HG03469 (cell line): ENCODE measurements at regions not wholly inside any gene's neighbourhood (a gene's known extent, or its start where the extent isn't known, plus 50 kb on each side); places are given as distances from the start of the nearest gene placed in this dataset.
A peak's percentile ranks its signal among the peaks of the same experiment; 100 is the strongest.

Experiments used
- ATAC-seq: cut with Tn5 transposase; IDR thresholded peaks from one replicate; pipeline ENCODE4 v1.9.1; 2021; ENCODE audit warnings: mild to moderate bottlenecking, moderate library complexity, moderate number of reproducible peaks; ENCODE audit not compliant: unreplicated experiment

DNA sequence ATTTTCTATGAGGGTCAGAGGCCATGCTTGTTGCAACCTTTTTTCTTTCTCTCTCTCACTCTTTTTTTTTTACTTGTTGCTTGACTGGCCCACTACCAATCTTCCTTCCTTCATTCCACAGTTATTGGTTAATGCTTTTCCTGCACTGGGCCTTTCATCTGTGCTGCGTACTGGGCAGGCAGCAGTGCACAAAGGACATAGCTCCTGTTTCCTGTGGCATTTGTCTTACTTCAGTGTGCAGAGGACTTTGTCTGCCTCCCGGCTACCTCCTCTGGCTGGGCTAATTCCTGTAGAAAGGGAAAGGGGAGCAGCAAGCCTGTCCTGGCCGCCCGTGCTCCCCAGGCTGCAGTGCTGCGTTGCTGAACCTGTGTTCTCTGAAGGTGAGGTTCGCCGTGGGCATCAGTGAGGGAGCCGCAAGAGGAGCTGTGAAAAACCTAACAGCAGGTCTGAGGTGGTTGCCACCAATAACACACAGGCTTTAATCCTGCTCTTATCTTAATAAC is 93.7 kb upstream of the RGMA start:
- ATAC-seq, result no peak

GRCh38 chr15:93180656-93181055 is 91.6 kb upstream of the RGMA start:
- no peak for ATAC-seq

DNA sequence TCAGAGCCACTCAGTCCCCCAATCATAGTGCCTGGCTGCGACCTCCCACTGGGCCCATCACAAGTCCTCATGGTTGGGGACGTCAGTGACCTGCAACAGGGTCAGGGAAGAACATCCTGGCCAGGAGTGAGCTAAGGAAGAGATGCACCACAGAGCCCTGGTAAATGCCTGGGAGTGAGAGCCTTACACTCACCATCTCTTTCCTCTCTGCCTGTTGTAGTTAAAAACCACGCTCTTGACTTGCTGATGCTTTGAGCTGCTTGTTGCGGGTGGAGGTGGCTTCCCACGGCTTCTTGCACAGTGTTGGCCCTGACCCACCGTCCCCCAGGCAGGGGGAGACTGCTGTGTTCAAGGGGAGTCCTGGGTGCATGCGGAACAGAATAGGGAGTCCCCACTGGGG is 91.1 kb upstream of the RGMA start:
- no peak for ATAC-seq

- ATAC-seq, result no peak
Observed at GRCh38 chr15:93179700-93180102, 90.7 kb upstream of the RGMA start.

- ATAC-seq, result no peak
Observed at GRCh38 chr15:93179072-93179471, 90.1 kb upstream of the RGMA start.

- ATAC-seq, result no peak
Observed at GRCh38 chr15:93178371-93178770, 89.4 kb upstream of the RGMA start.

GRCh38 chr15:93176065-93176464 is 87.1 kb upstream of the RGMA start:
- no peak for ATAC-seq

- no peak for ATAC-seq
Observed at GRCh38 chr15:93174836-93175235, 85.8 kb upstream of the RGMA start.

DNA sequence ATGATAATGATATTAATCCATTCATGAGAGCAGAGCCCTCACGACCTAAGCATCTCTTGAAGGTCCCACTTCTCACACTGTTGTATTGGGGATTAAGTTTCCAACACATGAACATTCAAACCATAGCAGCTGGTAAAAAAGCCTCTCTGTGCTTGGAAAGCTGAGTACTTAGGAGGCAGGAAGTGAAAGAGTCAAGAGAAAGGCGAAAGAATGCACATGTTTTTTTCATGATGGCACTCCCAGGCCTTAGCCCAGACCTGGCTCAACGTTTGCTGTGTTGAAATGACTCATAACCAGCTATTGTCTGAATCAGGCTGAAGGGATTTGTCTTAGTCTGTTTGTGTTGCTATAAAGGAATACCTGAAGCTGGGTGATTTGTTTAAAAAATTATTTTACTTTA is 84.4 kb upstream of the RGMA start:
- ATAC-seq, result peak; percentile 52

- ATAC-seq, result no peak
Observed at GRCh38 chr15:93171476-93171875, 82.5 kb upstream of the RGMA start.

DNA sequence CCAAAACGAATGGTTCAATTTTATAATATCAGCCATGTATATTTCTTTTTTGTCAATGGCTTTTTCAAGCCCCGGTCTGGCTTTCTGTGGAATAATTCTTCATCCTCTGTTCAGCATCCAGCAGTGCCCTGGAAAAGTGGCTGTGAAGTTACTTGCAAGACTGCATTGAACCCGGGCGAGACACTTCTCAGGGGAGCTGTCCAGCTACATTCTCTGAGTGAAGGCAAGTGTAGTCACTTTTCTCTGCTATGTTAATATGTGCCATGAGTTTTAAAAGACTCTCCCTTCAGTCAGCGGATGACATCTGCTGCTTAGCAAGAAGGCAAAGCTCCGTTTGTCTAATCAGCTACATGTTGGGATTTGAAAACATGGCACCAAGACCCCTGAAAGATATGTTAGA is 81.3 kb upstream of the RGMA start:
- no peak for ATAC-seq

DNA sequence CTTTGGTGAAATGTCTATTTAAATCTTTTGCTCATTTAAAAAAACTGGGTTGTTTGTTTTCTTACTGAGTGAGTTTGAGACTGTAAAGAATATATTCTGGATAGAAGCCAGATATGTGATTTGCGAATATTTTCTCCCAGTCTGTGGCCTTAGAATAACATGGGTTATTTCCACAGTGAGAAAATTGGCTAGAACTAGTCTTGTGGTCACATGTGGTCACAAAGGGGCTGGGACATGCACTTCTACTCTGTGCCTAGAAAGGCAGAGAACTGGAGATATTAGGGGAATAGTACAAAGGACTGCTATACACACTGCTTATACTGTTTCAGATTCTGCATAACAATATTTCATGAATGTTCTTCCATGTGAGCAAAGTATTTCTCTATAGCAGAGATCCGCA is 79.9 kb upstream of the RGMA start:
- ATAC-seq, result no peak

- ATAC-seq, result no peak
Observed at GRCh38 chr15:93167291-93167690, 78.3 kb upstream of the RGMA start.

DNA sequence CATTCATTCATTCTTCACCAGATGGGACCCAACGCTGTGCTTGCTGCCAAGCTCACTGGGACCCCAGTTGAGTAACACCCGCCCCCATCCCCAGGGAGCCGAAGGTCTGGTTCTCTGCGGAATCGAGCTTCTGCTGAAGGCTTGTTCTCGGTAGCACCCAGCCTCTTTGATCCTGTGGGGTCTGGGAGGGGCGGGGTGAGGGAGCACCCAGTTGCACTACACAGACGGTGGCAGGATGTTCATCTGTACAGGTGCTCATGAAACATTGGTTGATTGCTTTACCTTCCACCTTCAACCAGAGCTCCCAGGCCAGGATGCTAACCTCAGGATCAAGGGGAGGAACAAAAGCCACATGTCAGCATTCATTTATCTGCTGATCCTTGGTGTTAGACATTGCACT is 77.7 kb upstream of the RGMA start:
- ATAC-seq, result no peak

- no peak for ATAC-seq
Observed at GRCh38 chr15:93165734-93166470, 76.9 kb upstream of the RGMA start.

DNA sequence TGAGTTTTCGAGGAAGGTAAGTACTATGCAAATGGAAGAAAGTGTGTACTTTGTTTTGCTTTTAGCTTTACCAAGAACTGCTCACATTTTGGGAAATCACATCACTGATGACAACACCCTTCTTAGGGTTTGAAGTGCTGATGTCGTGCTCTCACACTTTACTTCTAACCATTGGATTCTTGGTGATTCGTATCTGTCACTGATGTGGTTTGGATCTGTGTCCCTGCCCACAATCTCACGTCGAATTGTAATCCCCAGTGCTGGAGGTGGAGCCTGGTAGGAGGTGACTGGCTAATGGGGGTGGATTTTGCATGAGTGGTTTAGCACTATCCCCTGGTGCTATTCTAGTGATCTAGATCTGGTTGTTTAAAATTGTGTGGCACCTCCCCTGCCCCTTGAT is 75.4 kb upstream of the RGMA start:
- ATAC-seq, result no peak

- no peak for ATAC-seq
Observed at GRCh38 chr15:93162560-93162959, 73.5 kb upstream of the RGMA start.

DNA sequence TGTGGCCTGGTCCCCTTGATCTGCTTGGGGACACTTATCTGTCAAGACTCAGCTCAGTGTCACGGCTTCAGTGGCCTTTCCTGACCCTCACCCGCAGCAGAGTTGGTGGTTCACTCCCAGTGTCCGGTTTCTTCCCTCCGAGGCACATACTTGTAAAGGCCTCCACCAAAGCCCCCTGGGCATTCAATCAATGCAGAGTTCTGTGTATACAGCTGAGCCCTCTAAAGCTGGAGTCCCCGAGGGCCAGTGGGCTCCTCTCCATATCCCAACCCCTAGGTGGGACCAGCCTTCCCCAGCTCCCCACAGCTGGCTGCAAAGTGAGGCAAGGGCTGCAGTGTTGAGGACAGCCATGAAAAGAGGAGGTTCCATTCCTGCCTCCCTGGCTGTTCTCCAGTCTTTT is 70.9 kb upstream of the RGMA start:
- no peak for ATAC-seq

GRCh38 chr15:93158097-93158900 is 69.3 kb upstream of the RGMA start:
- no peak for ATAC-seq

DNA sequence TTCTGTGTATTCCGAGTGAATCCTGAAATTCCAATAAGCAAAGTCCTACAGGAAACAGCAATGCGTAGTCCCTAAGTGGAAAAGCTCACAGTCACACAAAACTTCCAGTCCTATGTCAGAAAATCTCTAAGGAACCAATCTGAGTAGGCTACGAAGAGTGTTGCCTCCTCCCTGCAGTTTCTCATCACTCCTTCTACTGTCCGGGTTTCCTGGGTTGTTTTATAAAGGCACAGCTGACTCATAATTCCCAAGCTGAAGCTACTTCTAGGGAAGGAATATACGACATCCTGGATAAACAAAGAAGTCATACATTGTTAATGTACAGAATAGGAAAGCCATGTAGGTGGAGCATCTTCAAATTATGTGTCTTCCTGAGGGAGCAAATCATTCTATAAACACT is 65.7 kb upstream of the RGMA start:
- no peak for ATAC-seq

- ATAC-seq, result no peak
Observed at GRCh38 chr15:93152951-93153350, 63.9 kb upstream of the RGMA start.

DNA sequence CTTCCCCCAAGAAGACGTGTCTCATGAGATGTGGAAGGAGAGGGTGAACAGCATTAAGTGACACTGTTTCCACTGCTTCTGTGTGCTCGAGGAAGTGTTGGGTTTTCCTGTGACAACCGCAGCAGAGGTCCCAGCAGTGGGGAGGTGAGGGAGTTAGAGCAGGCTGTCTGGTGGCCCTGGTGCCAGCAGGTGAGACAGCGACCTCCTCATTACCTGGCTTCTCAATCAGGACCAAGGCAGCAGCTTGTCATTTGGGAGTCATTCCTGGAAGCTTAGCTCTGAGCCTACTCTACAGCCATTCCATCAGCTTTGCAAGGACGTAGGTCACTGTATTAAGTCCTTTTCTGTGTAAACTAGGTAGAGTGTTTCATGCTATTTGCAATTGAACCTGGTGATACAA is 63.3 kb upstream of the RGMA start:
- ATAC-seq, result no peak
